HG03439 (cell line): ENCODE measurements at regions not wholly inside any gene's neighbourhood (a gene's known extent, or its start where the extent isn't known, plus 50 kb on each side); places are given as distances from the start of the nearest gene placed in this dataset.

Experiments
- ATAC-seq: cut with Tn5 transposase; IDR thresholded peaks from one replicate; pipeline ENCODE4 v1.9.1; 2021; ENCODE audit warnings: mild to moderate bottlenecking, moderate library complexity; ENCODE audit not compliant: unreplicated experiment

GRCh38 chr2:18467749-18468360 is 92.6 kb downstream of the RDH14 start:
- no peak for ATAC-seq

GRCh38 chr2:18465979-18466378 is 94.5 kb downstream of the RDH14 start:
- ATAC-seq: no peak

DNA sequence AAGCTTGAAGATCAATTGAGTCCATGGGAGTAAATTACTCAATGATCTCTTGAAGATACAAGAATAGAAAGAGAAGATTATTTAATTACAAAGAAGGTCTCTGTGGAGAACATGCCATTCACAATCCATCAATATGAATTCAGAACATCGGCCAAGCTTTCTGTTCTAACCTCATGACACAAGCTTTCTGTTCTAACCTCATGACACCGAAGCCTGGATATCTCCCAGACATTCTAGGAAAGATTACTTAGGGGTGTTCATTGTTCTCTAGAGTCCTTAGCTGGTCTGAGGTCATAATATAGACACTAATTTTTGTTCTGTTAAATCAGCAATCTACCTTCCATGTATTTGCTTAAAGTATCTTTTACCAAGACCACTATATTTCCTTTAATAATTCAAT is 95.5 kb downstream of the RDH14 start:
- ATAC-seq: no peak

DNA sequence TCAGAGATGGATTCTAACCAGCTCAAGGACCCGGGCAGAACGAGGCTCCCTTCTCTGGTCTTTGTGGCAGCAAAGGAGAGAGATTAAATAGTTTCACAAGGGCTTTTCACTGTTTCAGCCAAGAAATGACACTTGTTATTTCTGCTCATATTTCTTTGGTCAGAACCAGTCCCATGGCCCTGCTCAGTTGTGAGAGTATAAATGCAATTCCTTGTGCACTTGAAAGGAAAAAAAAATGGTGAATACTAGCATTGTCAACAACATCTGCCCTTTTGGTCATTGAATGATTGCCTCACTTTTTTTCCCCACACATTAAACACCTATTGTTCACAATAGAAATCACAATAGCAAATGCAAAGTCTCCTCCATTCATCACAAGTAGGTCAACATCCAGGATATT is 104.4 kb downstream of the RDH14 start:
- no peak for ATAC-seq

DNA sequence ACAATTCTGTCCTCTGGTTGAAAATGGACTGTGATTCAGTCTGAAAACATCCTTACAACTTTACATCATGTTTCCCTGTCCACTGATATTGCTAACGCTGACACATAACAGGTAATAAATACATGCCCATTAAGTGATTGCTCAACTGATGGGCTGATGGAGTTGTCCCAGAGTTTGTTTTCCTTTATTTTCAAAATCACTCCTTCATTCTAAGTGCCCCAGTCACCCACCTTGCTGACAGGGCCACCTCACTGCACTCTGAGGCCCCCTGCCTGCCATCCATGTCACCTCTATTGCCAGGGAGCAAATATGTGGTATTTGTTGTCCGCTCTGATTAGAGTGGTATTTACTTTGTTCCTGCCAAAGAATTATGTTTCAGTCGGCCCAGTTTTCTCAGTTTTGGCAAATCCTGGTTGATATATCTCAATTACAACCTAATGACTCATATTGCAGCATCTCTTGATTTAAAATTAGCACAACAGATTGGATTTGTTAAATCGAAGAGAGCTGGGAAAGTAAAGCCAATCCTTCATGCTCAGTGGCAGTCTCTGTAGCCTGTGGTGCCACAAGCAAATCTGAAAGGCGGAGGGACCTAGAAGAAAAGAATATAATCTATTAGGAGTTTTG is 105.1 kb downstream of the RDH14 start:
- ATAC-seq: no peak

- ATAC-seq: no peak
These were observed 105.7 kb downstream of the RDH14 start for GRCh38 chr2:18454692-18455235.

DNA sequence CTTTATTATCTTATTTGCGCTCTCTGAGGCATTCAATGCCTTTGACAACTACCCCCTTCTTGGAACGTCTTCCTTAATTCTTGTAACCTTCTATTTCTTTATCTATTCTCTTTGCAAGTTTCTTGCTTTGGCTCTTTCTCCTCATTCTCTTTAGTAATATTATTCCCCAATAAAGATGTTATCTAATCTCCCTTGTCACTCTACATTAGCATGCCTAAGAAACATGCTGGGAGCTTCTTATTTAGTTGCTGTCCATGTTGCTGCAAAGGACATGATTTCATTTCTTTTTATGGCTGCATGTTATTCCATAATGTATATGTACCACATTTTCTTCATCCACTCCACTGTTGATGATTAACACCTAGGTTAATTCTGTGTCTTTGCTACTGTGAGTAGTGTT is 113.7 kb downstream of the RDH14 start:
- ATAC-seq: no peak

DNA sequence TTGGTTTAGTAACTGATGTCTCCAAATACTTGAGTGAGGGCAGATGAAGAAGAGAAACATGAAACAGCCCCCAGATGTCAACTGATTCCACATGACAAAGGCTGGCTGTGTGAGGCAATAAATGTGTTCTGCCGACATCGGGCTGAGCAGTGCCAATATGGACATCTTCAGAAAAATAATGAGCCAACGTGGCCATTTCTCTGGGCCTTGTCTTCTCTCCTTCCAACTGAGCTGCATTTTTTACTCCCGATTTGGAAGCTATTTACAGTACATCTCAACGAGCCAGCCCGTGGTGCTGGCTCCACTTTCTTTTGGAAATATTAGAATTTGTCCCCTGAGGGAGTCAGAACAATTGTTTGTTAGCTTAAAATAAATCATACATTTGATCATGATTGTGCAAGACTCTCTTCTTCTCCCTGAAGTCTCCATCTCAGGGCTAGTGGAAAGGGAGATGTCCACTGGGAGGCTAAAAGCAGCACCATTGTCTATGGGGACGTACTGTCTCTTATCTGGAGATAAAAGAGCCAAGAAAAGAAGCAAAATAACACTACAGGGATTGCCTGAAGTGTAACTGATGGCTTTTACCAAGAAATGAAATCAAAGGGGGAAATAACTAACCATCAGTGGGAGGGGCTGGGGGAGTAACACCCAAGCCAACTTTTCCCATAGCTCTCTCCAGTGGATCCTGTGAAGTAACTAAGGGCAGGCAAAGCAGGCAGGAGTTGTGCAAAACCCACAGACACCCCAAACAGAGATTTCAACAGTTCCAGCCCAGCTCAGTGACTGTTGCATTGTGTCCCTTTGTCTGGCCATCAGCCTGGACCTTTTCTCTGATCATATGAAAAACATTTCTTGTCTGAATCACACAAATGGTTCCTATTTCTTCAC is 114.8 kb downstream of the RDH14 start:
- no peak for ATAC-seq

GRCh38 chr2:18444806-18445205 is 115.6 kb downstream of the RDH14 start:
- no peak for ATAC-seq

DNA sequence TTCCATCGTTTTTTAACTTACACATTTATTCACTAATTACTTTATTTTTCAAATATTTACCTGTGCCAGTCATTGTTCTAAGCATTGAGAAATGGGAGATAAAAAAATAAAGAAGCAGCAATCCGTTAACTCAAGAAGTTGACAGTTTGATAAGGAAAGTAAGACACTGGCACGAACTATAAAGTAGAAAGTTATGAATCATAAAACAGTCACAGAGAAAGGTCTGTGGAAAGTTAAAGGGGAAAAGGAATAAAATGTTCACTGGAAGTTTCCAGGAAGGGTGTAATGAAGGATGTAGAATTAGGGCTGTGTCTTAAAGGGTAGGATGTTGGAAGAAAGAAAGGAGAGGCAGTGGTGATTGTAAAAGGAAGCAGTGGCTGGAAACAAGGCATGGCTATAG is 118.9 kb downstream of the RDH14 start:
- ATAC-seq: no peak

DNA sequence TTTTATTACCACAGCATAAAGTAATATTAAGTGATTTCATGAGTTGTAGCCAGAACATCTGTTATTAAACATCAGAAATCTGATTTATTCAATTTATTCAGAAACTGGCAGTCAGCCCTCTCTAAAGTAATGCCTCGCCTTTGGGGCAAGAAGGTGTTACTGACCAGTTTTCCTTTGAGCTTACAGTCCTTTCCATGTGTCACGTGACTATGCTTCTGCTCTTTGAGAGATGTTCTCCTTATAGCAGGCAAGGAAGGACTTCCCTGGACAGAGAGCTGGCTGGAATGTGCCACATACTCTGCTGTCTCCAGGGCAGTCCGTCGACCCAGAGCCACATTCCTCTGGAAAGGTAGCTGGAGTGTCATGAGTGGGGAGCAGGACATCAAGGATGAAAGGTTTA is 119.7 kb downstream of the RDH14 start:
- ATAC-seq: no peak

- ATAC-seq: no peak
These were observed 120.3 kb downstream of the RDH14 start for GRCh38 chr2:18440141-18440661.

- no peak for ATAC-seq
These were observed 120.7 kb downstream of the RDH14 start for GRCh38 chr2:18439716-18440115.

- ATAC-seq: no peak
These were observed 122.5 kb downstream of the RDH14 start for GRCh38 chr2:18437909-18438308.

DNA sequence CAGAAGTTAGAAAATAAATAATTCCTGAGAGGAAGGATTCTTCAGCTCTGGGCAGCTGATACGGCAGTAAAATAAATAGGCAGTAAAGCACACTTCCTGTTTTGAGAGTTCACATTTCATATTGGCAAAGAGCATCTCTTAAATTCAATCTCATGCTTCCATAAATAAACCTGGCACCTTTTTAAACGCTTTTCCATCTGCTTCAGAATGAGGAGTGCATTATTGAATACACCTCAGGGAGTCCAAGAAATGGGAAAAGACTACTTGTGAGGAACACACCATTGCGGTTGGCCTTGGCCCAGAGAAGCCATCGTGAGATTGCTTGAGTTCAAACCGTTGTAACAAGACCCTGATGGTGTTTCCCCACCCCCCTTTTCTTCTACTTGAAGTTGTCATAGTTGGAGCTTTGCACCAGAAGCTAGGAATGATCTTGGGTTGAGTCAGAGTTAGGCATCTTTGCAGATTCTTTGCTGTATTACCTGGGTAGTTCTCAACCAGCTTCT is 123.9 kb downstream of the RDH14 start:
- no peak for ATAC-seq

- peak; percentile 54 for ATAC-seq
These were observed 124.9 kb downstream of the RDH14 start for GRCh38 chr2:18435426-18436037.

- no peak for ATAC-seq
These were observed 126.6 kb downstream of the RDH14 start for GRCh38 chr2:18433872-18434271.

GRCh38 chr2:18432999-18433398 is 127.5 kb downstream of the RDH14 start:
- ATAC-seq: no peak

- no peak for ATAC-seq
These were observed 129.3 kb downstream of the RDH14 start for GRCh38 chr2:18430996-18431748.

GRCh38 chr2:18428516-18428915 is 131.9 kb downstream of the RDH14 start:
- no peak for ATAC-seq
